DMS 273 treated with DMSO at 0.1 percent for 48 hours (cell line): ENCODE measurements at regions not wholly inside any gene's neighbourhood (a gene's known extent, or its start where the extent isn't known, plus 50 kb on each side); places are given as distances from the start of the nearest gene placed in this dataset.
"Not testable (repeated sequence)": the region's sequence is repeated elsewhere in the genome, so short reads cannot be mapped to it uniquely, and the experiment has no call there.

ENCODE experiments used
- DNase-seq: peaks from one replicate; lab custom pipeline; 2025; lab: John Stamatoyannopoulos, UW

DNA sequence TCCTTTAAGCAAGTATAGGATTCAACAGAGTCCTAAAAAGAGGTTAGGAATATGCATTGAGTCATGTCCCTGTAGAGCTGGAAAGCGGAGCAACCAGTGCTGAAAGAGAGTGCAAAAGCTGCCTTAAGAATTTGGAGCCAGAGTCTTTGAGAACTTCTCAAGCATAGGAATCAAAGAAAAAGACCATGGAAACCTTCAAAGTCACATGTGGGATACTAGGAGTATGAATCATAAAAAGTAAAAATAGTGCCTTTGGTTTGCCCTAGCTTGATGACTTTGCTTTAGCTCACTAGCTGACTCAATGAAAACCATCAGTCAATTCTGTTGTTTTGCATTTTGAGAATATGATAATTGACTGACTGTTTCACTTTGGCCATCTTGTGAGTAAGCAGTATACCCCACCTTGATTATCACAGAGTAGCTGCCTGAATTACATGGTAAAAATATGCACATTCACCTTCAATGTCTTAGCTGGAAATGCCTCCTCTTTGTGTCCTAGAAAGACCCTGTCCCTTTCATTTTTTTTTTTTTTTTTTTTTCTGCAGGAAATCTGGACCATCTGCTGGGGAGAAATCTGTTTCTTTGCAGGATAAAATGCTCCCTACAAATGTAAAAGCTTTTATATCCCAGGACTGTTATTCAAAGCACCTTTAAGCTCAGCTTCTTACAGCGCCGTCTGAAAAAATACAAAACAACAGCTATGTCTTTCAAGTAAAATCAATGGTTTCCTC, 248.6 kb upstream of the KRR1 start:
- DNase-seq = no peak

DNA sequence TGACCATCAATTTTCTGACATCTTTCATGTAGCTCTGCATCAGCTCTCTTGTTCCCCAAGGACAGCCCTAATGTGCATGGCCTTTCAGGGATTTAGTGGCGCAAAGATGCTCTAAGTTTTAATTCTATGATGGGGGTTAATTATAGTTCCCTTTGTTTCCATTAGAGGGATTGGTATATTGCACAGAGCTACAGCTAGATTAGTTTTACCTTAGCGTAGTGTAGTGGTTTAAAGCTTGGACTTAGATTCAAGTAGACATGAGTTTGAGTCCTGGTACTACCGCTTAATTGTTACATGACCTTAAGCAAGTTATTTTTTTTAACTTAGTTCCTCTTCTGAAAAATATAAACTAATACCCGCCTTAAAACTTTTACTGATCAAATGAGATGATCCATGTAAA, 247.8 kb upstream of the KRR1 start:
- no peak for DNase-seq

DNA sequence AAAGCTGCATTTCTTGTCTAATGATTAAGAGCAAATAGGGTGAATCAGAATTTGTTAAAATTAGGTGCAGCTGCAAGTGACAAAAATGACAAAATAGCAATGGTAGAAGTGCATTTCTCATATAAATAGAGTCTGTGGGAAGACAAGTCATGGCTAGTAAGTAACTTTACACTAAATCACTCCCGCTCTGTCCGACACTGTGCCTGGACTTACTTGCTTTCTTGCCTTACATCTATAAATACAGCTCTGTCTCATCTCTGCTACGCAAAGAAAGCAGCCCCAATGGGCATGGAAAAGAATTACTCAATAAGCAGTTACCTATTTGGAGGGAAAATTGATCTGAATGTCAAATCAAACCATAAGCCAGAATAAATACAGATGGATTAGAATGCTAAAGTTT, 245.4 kb upstream of the KRR1 start:
- no peak for DNase-seq

DNA sequence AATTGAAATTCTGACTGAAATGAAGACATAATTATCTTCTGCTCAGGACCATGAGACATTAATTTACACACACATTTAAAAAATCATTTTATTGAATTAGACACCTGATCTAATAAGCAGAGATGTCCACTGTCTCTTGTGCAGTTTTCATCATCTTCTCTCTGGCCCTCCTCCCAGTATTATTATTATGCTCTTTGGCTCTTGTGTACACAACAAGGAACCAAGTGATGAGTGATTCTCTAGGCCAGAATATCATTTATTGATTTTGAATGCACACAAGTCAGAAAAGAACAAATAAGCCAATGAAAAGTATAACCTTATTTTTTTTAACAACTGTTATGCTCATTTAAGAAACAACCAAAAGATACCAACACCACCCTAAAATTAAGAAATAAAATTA, 244.7 kb upstream of the KRR1 start:
- no peak for DNase-seq

DNA sequence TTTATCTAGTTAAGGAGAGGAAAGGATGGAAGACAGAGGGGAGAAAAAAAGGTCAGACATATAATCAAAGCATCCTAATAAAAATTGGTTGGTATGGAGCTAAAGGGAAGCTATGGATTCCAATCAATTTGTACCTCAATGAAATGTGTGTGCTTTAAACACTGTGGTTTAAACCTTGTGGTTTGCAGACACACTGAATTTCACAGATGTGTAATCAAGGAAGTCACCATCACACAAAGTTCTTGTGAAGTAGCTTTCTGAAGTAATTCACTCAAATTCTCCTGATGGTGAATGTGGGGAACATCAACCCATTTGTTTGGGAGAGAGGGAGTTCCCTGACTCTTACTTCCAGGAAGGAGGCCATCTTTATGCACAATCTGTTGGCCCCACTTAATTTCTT, 243.3 kb upstream of the KRR1 start:
- DNase-seq = no peak

DNA sequence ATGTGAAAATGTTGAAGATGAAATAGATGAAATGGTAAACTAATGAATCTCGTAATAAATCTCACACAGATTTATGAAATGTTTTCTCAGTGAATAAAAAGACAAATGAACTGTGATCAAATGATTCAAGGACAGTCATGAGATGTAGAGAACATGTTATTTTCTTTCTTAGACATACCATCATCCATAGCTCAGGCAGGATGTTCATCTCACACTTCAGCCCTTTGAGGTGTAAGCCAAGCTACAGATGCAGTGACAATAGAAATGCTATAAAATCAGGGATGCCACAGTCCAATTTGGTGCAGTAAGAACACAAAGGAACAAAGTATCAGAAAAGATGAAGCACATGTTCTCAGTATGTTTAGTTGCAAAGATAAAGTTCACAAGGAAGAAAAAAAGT, 242.7 kb upstream of the KRR1 start:
- no peak for DNase-seq

DNA sequence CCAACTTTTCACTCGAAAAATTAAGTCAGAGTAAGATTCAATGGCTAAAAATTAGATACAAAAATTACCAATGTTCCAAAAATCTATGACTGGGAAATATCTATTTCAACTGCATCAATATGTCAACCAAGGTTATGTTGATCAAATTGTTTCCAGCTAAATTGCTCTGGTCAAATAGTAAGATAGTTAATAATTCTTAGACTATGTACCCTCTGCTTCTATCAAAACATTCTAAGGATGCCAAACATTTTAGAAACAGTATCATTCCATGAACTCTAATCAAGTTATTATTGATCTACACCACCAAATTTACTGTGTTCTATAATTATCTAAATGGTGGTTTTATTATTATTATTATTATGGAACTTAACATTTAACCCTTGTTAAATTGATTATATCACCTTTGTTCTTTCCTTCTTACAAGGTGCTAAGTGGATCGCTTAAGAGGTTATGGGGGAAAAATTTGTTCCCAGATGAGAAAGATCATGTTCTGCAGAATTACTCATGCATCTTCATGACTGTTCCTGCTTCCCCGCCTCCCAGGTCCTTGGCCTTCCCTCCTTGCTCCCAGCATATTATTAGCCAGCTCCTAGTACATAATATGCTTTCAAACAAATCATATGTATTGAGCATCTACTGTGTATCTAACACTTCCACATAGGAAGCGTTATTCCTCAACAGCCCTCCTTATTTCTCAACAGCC, 240.5 kb upstream of the KRR1 start:
- DNase-seq = no peak

DNA sequence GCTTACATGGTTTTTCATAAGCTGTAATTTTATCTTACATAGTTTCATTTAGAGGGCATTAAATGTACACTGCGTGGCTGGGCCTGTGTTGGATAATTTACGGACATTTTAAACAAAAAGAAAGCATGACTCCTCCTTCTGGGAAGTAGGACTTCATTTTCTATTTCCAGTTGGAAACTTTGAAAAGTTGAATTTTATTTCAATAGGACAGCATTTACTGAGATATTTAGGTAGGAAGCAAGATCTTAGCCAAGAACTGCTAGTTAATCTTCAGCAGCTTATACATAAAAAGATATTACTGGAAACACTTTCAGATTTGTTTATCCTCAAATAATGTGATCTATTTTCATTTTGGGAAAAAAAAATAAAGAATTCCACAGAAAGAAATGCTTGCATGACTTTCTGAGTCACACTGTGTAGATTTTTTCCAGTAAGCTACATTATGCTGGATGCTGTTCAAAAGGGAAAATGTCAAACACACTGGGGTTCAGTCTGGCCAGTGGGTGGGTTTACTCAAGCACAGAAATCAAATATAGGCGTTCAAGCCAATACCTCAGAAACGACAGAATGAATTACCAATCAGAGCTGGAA, 239.4 kb upstream of the KRR1 start:
- no peak for DNase-seq

DNA sequence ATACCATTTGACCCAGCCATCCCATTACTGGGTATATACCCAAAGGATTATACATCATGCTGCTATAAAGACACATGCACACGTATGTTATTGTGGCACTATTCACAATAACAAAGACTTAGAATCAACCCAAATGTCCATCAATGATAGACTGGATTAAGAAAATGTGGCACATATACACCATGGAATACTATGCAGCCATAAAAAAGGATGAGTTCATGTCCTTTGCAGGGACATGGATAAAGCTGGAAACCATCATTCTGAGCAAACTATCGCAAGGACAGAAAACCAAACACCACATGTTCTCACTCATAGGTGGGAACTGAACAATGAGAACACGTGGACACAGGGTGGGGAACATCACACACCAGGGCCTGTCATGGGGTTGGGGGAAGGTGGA, 237.6 kb upstream of the KRR1 start:
- not testable (repeated sequence) for DNase-seq

DNA sequence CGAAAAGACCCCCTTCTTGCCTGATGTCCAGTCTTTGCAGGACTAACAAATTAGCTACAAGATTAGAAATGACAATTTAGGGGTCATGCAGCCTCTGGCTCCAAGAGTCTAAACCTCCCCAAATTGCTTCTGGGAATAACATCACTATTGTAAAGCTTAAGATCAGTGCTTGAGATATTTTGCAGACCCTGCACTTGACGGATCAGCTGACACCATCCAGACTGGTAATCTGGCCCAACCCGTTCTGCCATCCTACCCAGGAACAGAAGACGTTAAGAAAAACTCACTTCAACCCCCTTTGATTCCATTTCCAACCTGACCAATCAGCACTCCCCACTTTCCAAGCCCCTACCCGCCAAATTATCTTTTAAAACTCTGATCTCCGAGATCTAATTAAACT, 236.7 kb upstream of the KRR1 start:
- no peak for DNase-seq

DNA sequence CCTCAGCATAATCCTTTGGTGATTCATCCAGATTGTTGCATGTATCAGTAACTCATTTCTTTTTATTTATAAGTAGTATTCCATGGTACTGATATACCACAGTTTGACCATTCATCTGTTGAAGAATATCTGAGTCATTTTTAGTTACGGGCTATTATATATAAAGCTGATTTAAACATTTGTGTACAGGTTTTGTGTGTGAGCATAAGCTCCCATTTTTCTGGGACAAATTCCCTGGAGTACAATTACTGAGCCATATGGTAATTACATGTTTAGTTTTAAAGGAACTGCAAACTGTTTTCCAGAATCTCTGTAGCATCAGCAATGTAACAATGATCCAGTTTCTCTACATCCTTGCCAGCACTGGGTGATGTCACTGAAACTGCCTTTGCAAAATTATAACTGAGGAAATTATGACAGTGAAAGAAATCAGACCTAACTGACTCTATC, 236.2 kb upstream of the KRR1 start:
- peak; percentile 42 for DNase-seq

DNA sequence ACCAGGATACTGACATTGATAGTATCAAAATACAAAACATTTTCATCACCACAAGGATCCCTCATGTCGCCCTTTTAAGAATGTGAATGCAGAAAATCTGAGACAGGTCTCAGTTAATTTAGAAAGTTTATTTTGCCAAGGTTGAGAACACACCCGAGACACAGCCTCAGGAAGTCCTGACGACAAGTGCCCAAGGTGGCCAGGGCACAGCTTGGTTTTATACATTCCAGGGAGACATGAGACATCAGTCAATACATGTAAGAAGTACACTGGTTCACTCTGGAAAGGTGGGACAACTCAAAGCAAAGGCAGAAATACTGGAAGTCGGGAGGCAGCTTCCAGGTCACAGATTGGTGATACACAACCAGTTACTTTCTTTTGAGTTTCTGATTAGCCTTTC, 235.2 kb upstream of the KRR1 start:
- DNase-seq = no peak

DNA sequence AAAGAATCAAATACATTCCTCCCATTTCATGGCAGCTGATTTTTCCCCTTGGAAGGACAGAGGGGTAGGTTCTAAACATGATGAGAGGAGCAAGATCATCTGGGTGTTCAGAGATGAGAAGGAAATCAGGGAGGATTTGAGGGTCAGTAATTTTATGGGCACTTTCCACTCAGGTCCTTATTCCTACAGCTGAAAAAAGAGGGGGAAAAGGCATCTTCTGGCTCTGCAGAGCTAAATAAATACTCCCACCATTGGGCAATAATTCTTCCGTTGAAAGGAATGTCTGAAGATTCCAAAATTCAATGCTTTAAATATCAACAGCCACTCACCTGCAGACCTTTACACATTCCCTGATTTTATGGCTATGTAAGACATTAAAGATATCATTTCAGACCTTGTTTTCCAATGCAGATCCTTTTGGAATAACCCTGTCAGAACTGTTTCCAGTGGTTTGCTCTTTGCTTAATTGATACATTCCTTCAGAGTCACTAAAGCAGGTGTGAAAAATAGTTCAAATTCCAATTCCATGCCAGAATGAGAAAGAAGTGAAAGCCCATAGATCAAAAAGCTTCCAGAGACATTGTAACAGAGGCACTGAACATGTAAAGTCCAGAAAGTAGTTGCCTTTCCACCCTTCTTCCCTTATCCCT, 233.3 kb upstream of the KRR1 start:
- DNase-seq = no peak

DNA sequence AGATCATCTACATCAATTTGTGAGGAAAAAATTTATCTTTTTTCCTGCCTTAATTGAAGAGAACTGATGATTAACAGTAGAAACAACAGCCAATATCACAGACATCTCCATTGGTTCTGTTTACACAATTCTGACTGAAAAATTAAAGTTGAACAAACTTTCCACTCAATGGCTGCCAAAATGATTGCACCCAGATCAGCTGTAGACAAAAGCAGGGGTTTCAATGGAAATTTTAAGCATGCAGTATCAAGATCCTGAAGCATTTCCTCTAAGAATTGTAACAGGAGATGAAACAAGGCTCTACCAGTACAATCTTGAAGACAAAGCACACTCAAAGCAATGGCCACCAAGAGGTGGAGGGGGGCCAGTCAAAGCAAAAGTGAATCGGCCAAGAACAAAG, 231.6 kb upstream of the KRR1 start:
- no peak for DNase-seq

DNA sequence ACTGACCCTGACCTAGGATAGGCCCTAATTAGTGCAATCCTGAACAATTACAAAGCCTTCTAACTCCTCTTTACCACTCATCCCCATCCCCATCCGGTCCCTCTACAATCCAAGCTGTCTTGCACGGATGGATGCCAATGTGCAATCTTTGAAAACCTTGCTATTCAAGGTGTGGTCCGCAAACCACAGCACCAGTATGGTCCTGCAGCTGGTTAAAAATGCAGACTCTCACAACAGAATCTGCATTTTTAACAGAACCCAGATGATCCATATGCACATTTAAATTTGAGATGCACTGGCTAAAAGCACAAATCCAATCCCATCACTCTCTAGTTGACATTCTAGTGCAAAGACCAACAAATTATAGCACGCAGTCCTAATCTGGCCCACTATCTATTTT, 230.6 kb upstream of the KRR1 start:
- DNase-seq = no peak

DNA sequence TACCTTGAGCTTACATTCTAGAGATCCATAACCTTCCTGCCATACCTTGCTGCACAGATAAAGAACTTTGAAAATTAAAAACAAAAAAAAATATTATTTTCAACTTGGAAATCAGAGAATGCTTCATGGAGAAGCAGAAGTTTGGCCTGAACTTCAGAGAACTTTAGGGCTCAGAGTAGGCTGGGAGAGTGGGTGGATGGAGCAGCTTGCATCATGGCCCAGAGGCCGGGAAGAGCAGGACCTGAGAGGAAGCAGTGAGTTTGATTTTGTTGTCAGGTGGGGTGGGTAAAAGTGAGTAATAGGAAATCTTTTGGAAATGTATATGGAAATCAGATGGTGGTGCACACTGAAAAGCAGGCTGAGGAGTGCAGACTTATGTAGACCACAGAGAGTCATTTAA, 228.5 kb upstream of the KRR1 start:
- DNase-seq = no peak

DNA sequence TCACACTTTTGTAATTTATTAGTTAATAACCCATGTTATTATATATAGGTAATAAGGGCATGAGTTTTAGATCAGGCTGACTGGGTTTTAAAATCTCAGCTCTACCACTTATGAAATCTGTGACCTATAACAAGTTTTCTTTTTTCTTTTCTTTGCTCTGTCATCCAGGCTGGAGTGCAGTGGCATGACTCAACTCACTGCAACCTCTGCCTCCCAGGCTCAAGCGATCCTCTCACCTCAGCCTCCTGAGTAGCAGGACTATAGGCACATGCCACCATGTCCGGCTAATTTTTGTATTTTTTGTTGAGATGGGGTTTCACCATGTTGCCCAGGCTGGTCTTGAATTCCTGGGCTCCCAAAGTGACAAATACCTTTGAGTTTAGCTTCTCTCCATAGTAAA, 227.7 kb upstream of the KRR1 start:
- not testable (repeated sequence) for DNase-seq

DNA sequence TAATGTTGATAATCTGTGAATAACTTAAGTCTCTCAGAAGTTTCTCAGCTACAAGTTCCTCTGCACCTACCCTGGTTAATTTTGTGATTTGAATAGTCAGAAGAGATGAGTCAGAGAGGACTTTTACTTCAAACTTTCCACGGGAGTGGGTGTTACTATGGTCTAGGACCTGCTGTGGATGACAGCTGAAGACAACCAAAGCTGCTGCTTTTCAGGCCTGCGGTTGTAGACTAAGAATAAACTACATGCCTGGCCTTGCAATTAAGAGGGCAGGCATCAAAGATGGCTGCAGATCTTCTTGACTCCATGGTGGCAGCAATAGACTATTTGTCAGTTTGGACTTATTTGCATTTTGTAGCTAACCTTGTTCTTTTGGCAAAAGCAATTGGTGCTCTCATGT, 227.1 kb upstream of the KRR1 start:
- no peak for DNase-seq

DNA sequence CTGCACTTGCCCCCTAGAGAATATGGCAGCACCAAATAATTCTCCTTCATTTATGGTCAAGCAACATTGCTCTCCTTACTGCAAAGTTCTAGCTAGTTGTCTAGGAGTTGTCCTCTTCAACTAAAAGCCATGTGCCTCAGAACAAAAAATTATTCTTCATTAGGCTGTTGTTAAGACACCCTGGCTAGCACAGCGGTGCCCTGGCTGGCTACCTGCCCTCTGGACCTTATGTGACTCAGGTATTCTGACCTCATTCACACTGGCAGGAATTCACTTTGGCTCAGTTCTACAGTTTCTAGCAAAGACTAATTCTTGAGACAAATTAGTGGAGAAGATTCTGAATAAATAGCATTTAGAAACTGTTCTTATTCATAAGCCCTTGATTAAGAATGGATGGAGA, 224.4 kb upstream of the KRR1 start:
- DNase-seq = no peak

DNA sequence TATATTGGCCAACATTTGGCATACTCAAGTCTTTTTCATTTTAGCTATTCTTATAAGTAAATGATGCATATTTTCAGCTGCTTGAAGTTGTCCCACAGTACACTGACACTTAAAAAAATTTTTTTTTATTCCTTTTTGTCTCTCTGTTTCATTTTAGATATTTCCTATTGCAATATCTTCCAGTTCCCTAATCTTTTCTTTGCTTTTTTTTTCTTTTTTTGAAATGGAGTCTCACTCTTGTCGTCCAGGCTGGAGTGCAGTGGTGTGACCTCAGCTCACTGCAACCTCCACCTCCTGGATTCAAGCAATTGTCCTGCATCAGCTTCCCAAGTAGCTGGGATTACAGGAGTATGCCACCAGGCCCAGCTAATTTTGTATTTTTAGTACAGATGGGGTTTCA, 217.4 kb upstream of the KRR1 start:
- DNase-seq = no peak

DNA sequence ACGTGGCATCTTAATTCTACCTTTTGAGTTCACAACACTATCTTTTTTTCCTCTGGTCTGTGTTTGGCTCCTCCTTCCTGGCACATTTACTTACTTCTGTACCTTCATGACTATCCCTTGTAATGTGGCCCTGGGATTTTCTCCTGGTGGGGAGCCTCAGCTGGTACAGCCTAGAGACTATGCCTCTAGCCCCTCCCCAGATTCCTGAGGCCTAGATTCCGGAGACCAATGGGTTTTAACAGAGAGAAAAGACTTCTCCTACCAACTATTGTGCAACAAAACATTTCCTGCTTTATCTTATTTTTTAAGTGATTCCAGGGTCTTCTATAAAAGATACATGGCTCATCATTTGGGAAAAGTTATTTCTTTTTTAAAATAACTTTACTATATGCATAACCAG, 216.2 kb upstream of the KRR1 start:
- DNase-seq = no peak

DNA sequence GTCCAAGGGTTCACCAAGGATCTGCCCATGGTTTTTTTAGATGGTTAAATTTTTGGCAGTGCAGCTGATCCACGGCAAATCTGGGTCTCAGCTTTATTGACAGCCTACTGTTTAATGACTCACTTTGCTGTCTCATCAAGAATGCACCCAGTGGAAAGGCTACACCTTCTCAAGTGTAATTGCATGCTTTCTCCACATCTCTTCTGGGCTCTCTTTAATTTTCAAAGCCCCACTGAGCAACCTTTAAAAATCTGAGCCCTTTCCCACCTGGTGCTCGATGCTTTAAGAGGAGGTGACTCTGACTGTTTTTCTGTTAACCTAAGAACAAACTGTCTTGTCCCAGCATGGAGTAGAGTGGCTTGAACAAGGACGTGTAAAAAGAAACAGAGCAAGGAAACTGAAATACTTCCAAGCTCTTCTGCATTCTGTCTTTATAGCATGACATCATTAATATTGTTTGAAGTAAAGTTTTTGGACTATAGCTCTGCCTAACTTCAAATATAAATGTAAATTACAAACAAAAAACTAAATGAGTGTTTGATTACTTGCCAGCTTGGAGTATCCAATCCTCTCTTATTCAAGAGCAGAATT, 214.2 kb upstream of the KRR1 start:
- peak; percentile 20 for DNase-seq

DNA sequence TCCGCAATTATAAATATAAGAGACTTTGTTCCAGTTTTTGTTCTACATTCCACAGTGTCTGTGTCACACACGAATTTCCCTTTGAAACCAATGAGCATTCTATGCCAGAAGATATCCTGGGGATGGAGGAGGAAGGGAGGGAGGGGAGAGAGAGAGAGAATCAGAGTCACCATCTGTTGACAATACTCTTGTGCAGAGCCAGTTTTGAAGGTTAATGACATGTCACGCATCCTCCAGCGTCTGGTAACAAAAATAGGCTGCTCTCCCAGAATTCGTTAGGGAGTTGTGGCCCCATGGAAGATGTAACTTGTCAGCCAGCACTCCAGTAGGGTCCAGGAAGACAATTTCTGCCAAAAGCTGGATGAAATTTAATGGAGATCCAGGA, 213.5 kb upstream of the KRR1 start:
- DNase-seq = peak; percentile 33
